ENCODE measurements at regions not wholly inside any gene's neighbourhood (a gene's known extent, or its start where the extent isn't known, plus 50 kb on each side); places are given as distances from the start of the nearest gene placed in this dataset.
A peak's percentile ranks its signal among the peaks of the same experiment; 100 is the strongest.

DNA sequence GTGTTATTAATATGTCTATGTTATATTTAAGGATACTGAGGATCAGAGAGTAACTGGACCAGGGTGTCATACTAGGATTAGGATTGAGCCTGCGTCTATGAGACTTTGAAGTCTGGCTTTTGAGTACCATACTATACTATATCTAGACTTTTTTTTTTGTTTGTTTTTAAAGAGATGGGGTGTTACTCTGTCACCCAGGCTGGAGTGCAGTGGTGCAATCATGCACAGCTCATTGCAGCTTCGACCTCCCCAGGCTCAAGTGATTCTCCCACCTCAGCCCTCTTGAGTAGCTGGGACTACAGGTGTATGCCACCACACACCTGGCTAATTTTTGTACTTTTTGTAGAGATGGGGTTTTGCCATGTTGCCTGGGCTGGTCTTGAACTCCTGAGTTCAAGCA, 66.2 kb upstream of the MAP4K3 start:
- FAIRE-seq (no peak), DNase-seq (ENCODE audit: insufficient read length) (no peak)

DNA sequence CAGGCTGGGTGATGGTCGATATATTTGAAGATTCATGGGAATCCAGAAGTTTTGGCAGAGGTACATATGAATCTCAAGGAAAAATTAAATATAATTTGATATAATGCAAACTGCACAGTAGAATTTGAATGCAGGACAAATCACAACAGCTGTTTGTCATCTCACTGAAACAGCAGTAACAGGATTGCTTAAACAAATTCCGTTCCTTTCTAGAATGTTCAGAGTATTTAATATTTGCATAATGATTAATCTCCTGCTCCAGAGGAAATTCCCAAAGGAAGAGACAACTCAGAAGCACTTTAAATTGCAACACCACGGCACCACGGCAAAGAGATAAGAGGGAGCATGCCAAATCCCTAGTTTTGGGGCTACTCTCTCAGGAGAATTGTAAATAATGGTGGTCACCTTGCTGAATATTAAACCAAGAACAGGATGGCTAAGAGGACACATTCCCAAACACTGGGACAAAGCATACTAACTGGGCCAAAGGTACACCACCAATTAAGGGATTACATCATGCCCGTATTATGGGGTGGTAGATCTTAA, 67.8 kb upstream of the MAP4K3 start:
- TF ChIP-seq POLR2AphosphoS5 (IDR thresholded peaks at IDR 0.05; ENCODE audit: low read depth, low read length) (no peak), POLR2A (IDR thresholded peaks at IDR 0.05; ENCODE audit: low read depth, low read length) (no peak)
- FAIRE-seq (no peak), DNase-seq (ENCODE audit: insufficient read length) (no peak)

More for the DNA sequence above, 66.2 kb upstream of the MAP4K3 start:
- TF ChIP-seq POLR2AphosphoS5 (IDR thresholded peaks at IDR 0.05; ENCODE audit: low read depth, low read length): no peak
- TF ChIP-seq POLR2A (IDR thresholded peaks at IDR 0.05; ENCODE audit: low read depth, low read length): no peak
- TF ChIP-seq TAF1 (IDR thresholded peaks at IDR 0.05; ENCODE audit: borderline replicate concordance, low read depth, low read length): no peak

DNA sequence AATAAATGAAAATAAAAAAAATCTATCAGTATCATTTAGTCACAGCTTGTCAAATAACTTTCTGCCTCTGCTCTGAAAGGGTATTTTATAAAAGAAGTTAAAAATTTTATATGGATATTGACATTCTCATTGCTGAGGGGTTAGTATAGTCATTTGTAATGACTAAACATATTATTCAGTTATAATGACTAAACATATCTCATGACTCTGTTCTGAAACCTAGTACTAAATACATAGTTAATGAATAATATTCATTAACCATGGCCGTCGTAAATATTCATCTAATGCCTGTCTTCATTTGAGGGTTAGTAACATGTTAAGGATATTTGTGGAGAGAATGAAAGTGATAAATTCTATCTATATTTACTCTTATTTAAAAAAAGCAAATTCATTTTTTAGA, 69.1 kb upstream of the MAP4K3 start:
- TF ChIP-seq POLR2A (IDR thresholded peaks at IDR 0.05; ENCODE audit: low read depth, low read length): no peak
- no peak for TF ChIP-seq POLR2AphosphoS5 (IDR thresholded peaks at IDR 0.05; ENCODE audit: low read depth, low read length)
- no peak for TF ChIP-seq TAF1 (IDR thresholded peaks at IDR 0.05; ENCODE audit: borderline replicate concordance, low read depth, low read length)
- DNase-seq (ENCODE audit: insufficient read length) (no peak), FAIRE-seq (no peak)

DNA sequence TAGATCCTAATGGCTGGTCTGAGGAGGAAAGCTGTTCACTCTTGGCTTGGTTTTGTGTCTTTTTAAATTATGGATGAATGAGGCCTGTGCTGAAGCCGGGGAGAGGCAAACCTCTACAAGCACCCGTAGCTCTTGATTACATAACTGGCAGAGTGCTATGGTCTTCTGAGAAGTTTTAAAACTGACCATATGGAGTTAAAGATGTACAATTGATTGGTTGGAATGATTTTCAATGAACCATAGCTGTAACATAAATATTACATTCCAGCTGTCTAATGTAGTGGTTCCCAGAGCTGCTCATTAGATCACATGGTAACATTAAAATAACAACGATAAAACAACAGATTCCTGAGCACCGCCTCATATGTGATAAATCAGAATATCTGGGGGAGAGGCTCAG, 71.1 kb upstream of the MAP4K3 start:
- FAIRE-seq (no peak), DNase-seq (ENCODE audit: insufficient read length) (no peak)
- TF ChIP-seq TAF1 (IDR thresholded peaks at IDR 0.05; ENCODE audit: borderline replicate concordance, low read depth, low read length): no peak
- TF ChIP-seq POLR2A (IDR thresholded peaks at IDR 0.05; ENCODE audit: low read depth, low read length): no peak
- no peak for TF ChIP-seq POLR2AphosphoS5 (IDR thresholded peaks at IDR 0.05; ENCODE audit: low read depth, low read length)

DNA sequence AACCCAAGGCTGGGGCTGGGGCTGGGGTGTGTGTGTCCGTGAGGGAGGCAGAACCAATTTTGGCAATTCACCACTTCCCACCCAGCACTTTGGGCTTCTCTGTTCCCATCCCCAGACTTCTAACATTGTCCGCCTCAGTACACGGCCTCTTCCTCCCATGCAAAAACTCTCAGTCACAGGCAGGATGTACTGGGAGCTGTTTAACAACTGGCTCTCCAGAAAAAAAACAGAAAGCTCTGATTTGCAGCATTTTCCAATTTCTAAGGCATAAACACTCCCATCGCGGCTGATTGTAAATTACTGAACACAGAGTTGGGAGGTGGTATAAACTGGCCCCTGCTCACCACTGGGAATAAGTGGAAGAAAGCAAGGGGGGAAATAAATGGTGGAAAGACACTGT, 73.1 kb upstream of the MAP4K3 start:
- FAIRE-seq (no peak), DNase-seq (ENCODE audit: insufficient read length) (no peak)
- TF ChIP-seq POLR2AphosphoS5 (IDR thresholded peaks at IDR 0.05; ENCODE audit: low read depth, low read length): no peak
- TF ChIP-seq TAF1 (IDR thresholded peaks at IDR 0.05; ENCODE audit: borderline replicate concordance, low read depth, low read length): no peak
- no peak for TF ChIP-seq POLR2A (IDR thresholded peaks at IDR 0.05; ENCODE audit: low read depth, low read length)

DNA sequence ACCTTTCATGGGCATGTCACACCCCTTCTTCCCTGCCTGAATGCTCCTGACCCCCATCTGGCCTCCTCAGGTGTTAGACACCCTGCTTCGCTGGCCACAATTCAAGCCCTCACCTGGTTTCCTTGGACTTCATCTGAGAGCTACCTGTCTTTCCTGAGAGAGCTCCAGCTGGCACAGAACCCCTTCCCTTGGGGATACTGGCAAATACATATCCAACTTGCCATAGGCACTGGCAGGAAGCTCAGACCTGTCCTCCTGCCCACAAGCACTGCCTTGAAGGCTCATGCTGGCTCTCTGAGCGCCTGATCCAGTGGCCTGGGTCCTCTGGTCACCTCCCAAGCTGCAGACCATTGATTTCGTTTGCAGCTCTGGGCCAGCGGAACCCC, 74.1 kb upstream of the MAP4K3 start:
- FAIRE-seq (no peak), DNase-seq (ENCODE audit: insufficient read length) (no peak)

DNA sequence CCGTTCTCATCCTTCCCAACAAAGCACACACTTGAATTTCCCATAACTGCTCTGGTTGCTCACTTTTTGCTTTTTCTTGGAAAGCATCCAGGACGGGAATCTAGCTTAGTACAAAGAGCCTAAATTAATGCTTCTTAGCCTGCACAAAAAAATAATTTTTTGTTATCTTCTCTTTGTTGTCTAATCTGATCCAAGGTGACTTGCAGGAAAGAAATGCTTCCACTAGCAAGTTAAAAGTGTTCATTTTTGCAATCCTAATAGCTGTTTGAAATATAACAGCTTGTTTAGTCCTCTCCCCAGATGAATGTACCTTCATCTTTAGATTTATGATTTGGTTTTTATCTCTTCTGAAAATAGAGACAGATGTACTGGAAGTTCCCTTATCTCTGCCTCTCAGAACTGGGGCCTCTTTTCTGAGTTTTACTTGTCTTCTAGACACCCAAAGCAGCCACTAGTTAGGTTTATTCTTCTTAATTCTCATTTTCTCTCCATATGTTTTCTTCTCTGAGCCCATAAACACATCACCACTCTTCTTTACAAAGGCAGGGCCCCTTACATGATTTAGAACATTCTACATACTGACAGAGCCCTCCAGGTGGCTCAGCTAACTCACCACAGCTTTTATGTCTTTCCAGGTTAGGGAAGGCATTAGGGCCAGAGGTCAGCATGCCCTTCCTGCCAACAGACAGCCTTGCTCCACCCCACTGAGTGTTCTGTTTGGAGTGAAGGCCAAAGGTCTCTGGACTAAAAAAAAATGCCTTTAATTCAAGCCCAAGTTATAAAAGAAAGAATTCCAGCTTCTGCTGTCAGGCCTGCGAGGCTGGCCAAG, 74.7 kb upstream of the MAP4K3 start:
- TF ChIP-seq POLR2AphosphoS5 (IDR thresholded peaks at IDR 0.05; ENCODE audit: low read depth, low read length) (no peak), TAF1 (IDR thresholded peaks at IDR 0.05; ENCODE audit: borderline replicate concordance, low read depth, low read length) (no peak), POLR2A (IDR thresholded peaks at IDR 0.05; ENCODE audit: low read depth, low read length) (no peak)
- FAIRE-seq (no peak), DNase-seq (ENCODE audit: insufficient read length) (no peak)

More for the DNA sequence above, 74.1 kb upstream of the MAP4K3 start:
- TF ChIP-seq POLR2AphosphoS5 (IDR thresholded peaks at IDR 0.05; ENCODE audit: low read depth, low read length) (no peak), POLR2A (IDR thresholded peaks at IDR 0.05; ENCODE audit: low read depth, low read length) (no peak)

DNA sequence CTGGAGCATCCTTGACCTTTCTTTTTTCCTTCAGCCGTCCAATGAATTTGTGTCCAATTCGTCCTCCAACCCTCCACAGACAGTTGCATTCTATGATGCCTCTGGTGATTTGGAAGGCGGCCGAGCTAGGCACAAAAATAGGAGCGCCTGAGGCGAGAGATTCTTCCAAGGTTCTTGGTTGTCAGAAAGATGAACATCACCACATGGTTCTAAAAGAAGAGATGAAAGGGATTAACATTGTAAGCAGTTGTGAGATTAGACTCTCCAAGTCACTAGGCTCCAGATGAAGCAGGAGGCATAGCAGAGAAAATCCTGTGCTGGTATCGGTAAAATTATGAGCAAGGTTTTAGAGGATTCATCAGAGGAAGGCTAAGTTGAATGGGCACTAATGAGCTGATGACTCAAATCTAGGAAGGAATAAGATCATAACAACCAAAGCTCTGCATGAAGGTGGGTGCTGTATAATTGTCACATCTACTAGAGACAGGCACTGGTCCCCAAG, 75.4 kb upstream of the MAP4K3 start:
- FAIRE-seq: no peak
- TF ChIP-seq TAF1 (IDR thresholded peaks at IDR 0.05; ENCODE audit: borderline replicate concordance, low read depth, low read length) (no peak), POLR2AphosphoS5 (IDR thresholded peaks at IDR 0.05; ENCODE audit: low read depth, low read length) (no peak), POLR2A (IDR thresholded peaks at IDR 0.05; ENCODE audit: low read depth, low read length) (no peak)
- no peak for DNase-seq (ENCODE audit: insufficient read length)

DNA sequence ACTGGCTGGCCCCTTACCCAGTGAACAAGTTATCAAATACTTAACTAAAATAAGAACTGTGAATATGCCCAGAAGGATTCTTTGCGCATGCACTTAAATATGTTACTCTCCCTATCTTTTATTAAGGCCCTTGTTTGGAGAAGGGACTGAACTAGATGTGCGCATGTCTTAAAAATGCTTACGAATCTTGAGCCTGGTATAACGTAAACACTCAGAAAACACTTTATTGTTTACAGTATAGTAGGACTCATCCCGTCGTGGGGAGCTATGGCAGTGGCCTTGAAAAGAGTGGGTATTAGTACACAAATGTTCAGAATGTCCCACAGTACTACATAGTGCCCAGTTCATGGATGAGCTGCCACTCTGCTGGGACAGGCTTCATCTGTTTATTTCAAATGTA, 75.9 kb upstream of the MAP4K3 start:
- FAIRE-seq (no peak), DNase-seq (ENCODE audit: insufficient read length) (no peak)
- TF ChIP-seq POLR2AphosphoS5 (IDR thresholded peaks at IDR 0.05; ENCODE audit: low read depth, low read length) (no peak), TAF1 (IDR thresholded peaks at IDR 0.05; ENCODE audit: borderline replicate concordance, low read depth, low read length) (no peak), POLR2A (IDR thresholded peaks at IDR 0.05; ENCODE audit: low read depth, low read length) (no peak)

DNA sequence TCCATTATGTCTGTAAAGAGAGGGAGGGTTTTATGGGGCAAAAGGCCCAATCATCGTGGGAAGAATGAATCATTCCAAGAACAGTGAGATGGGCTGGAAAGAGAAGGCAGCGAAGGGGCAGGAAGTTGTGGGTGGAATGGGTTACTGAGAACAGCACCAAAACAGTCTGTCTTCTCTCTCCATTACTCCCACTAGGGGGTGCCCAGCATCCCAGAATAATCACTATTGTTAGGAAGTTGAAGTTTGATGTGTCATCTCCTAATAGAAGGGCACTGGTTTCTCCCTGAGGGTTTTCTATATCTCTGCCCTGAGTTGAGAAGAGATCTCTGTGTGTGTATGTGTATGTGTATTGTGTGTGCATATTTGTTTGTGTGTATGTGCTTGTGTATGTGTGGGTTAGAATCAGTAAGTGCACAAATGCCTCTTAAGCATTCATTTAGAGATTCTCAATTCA, 76.6 kb upstream of the MAP4K3 start:
- FAIRE-seq (peak; percentile 86), DNase-seq (ENCODE audit: insufficient read length) (no peak)
- TF ChIP-seq POLR2AphosphoS5 (IDR thresholded peaks at IDR 0.05; ENCODE audit: low read depth, low read length): no peak
- no peak for TF ChIP-seq POLR2A (IDR thresholded peaks at IDR 0.05; ENCODE audit: low read depth, low read length)
- no peak for TF ChIP-seq TAF1 (IDR thresholded peaks at IDR 0.05; ENCODE audit: borderline replicate concordance, low read depth, low read length)

DNA sequence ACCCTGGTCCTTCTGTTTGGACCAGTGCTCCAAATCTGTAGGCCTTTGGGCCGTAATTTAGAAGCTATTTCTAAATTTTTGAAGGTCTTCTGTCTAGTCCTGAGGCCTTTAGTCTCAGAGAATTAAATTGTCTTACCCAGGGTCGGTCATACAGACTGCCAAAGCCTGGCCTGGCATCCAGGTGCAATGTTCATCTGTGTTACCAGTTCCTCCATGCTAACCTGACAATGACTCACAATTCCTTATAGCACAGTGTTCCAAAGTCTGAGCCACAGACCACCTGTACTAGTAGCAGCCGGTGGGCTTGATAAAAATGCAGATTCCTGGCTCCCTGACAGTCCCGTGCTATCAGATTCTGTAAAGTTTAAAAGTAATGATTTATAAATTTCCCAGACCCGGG, 77.7 kb upstream of the MAP4K3 start:
- TF ChIP-seq POLR2AphosphoS5 (IDR thresholded peaks at IDR 0.05; ENCODE audit: low read depth, low read length): no peak
- FAIRE-seq (no peak), DNase-seq (ENCODE audit: insufficient read length) (no peak)

DNA sequence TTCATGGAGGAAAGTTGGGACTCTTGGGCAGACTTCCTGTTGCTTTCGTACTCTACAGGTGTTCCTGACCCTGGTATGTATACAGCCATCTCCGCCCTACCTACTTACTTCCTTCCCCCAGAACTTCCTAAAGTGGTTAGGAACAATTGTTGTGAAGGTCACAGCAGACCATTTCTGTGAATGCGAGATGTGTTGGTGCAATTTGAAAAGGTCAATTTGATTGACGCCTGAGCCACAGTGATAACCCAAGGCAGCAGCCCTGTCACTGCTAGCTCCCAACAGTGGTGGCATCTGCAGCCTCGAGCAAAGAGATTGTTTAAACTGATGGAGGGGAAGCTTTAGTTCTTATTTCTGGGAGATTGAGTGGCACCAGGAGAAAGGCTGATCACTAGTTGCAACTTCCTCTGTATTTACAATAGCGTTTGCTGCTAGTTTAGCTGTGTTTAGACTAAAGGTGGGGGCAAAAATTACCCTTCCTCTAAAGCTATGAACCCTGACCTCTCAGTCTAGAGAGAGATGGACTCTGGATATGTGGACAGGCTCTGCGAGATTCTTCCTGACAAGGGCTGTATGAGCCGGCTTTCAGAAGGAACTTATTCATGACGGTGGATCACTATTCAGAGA, 78.3 kb upstream of the MAP4K3 start:
- TF ChIP-seq POLR2AphosphoS5 (IDR thresholded peaks at IDR 0.05; ENCODE audit: low read depth, low read length) (no peak), TAF1 (IDR thresholded peaks at IDR 0.05; ENCODE audit: borderline replicate concordance, low read depth, low read length) (no peak), POLR2A (IDR thresholded peaks at IDR 0.05; ENCODE audit: low read depth, low read length) (no peak)
- no peak for FAIRE-seq
- no peak for DNase-seq (ENCODE audit: insufficient read length)

Measured in GM12892 (cell line).